SU-DHL-6 (cell line): ENCODE measurements at regions not wholly inside any gene's neighbourhood (a gene's known extent, or its start where the extent isn't known, plus 50 kb on each side); places are given as distances from the start of the nearest gene placed in this dataset.
A peak's percentile ranks its signal among the peaks of the same experiment; 100 is the strongest.

Experiments used
- H2AFZ ChIP-seq: fragments of 200-600 bp; sonication (generic); 2 replicates; pipeline ENCODE4 v1.6.1; 2014; ENCODE audit warnings: low read depth, mild to moderate bottlenecking, moderate library complexity, mixed read lengths, antibody characterized with exemption, low read length; ENCODE audit not compliant: severe bottlenecking
- H3F3A ChIP-seq: fragments of 200-600 bp; shearing (Covaris generic); 2 replicates; pipeline ENCODE4 v1.6.0; 2016; ENCODE audit warnings: antibody characterized with exemption, mild to moderate bottlenecking; ENCODE audit not compliant: insufficient read depth
- H3K27ac ChIP-seq: fragments of 200-600 bp; sonication (generic); 2 replicates; pipeline ENCODE4 v1.5.1; 2016; ENCODE audit warnings: low read depth, mild to moderate bottlenecking, low read length, moderate library complexity, mixed read lengths
- H3K27me3 ChIP-seq: fragments of 200-600 bp; sonication (generic), shearing (Covaris generic); 2 replicates; pipeline ENCODE4 v1.6.0; 2014; ENCODE audit warnings: mild to moderate bottlenecking, low read length
- H3K36me3 ChIP-seq: fragments of 200-600 bp; sonication (generic); 2 replicates; pipeline ENCODE4 v1.6.1; 2014; ENCODE audit warnings: mild to moderate bottlenecking, low read length, mixed read lengths
- H3K4me2 ChIP-seq: fragments of 300-600, 200-600 bp; shearing (Covaris generic), sonication (generic); 2 replicates; pipeline ENCODE4 v1.6.0; 2014; ENCODE audit warnings: low read length, low read depth, mild to moderate bottlenecking; ENCODE audit not compliant: poor library complexity, severe bottlenecking
- H3K4me3 ChIP-seq: fragments of 200-600 bp; sonication (generic); 2 replicates; pipeline ENCODE4 v1.5.1; 2014; ENCODE audit warnings: antibody characterized with exemption, low read length, mild to moderate bottlenecking, mixed read lengths; ENCODE audit not compliant: insufficient read depth, poor library complexity, severe bottlenecking
- H3K79me2 ChIP-seq: fragments of 200-600 bp; sonication (generic); 2 replicates; pipeline ENCODE4 v1.6.1; 2014; ENCODE audit warnings: mild to moderate bottlenecking, low read length, moderate library complexity; ENCODE audit not compliant: insufficient read depth
- H3K9ac ChIP-seq: fragments of 200-600 bp; sonication (generic); 2 replicates; pipeline ENCODE4 v1.7.0; 2014; ENCODE audit warnings: mild to moderate bottlenecking, low read length
- H3K9me2 ChIP-seq: fragments of 200-600 bp; sonication (generic); replicated peaks from 2 replicates; pipeline ENCODE4 v1.6.1; 2014; ENCODE audit warnings: low read length; ENCODE audit not compliant: insufficient read depth
- H3K9me3 ChIP-seq: fragments of 200-600 bp; sonication (generic); 2 replicates; pipeline ENCODE4 v1.6.1; 2014; ENCODE audit warnings: low read length, mixed read lengths; ENCODE audit not compliant: insufficient read depth
- H4K20me1 ChIP-seq: fragments of 200-600 bp; sonication (generic); 2 replicates; pipeline ENCODE4 v1.6.1; 2014; ENCODE audit warnings: low read depth, mild to moderate bottlenecking, antibody characterized with exemption, low read length, moderate library complexity, mixed read lengths
- CTCF ChIP-seq: fragments of 200-600 bp; sonication (generic); IDR thresholded peaks from one replicate; pipeline ENCODE4 v1.5.1; 2017; ENCODE audit warnings: antibody characterized with exemption, mild to moderate bottlenecking, low read length, moderate library complexity; ENCODE audit not compliant: insufficient read depth, poor library complexity, severe bottlenecking
- EZH2phosphoT487 ChIP-seq: fragments of 200-600 bp; sonication (generic), shearing (Covaris generic); conservative IDR thresholded peaks from 2 replicates; pipeline ENCODE4 v1.6.1; 2018; ENCODE audit warnings: mild to moderate bottlenecking, antibody characterized with exemption, low read length, moderate library complexity, mixed read lengths

DNA sequence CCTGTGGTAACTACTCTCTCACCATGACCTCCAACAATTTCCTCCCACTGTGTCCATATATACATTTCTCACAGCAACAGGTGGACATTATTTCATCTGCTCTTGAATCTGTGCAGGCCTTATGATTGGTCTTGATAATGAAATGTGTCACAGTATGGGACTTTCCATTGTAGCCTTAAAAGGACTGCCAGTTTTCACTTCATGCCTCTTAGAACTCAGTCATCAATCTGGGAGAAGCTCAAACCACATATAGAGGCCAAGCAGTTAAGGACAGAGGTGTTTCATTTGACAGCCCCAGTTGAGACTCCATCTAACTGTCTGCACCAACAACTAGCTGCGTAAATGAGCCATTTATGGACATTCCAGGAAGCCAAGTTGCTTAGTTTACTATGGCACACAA is 1534.8 kb downstream of the ARAP2 start:
- Histone ChIP-seq H3K79me2 (no peaks in the 10 kb centered on the region), H3K27ac (no peak overlapping the region), H3K9me3 (peaks cover 6% of the 10 kb centered on the region; the same call in 1 of the 2 replicates), H3K9me2 (no peaks in the 10 kb centered on the region), H4K20me1 (no peaks in the 10 kb centered on the region), H2AFZ (no peak overlapping the region), H3K27me3 (no peaks in the 10 kb centered on the region), H3K9ac (no peak overlapping the region), H3K36me3 (no peaks in the 10 kb centered on the region), H3F3A (no peaks in the 10 kb centered on the region), H3K4me3 (no peak overlapping the region), H3K4me2 (no peak overlapping the region)
- TF ChIP-seq EZH2phosphoT487 (no peak), CTCF (no peak)

DNA sequence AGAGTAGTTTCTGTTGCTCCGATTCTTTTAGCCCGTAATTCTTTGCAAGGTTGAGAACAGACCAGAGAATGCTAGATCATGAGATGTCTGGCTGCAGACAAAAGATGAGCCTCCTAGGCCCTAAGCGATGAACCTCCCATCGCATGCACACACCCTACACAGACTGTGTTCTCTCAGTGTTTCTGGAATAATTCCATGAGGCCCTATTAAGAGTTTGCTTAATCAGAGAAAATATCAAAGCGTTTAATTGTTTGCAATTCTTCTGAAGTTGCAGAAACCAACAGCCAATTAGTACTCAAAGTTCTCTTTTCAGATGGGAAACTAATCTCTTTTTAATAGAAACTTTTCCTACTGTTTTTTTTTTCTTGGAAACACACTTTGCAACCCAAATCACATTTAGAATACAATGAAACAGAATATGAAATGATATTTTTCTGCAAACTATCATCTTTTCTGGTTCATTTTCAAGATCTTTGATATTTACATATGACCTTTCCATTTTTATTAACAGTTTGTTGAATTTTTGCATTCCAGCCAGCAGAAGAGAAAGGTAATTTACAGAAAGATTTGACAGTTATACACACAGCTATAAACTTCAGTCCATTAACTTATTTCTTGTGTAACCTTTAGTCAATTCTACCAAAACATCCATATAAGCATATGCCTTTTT is 1525.6 kb downstream of the ARAP2 start:
- no peaks in the 10 kb centered on the region for H3F3A ChIP-seq
- no peaks in the 10 kb centered on the region for H3K9me3 ChIP-seq

GRCh38 chr4:34720571-34720970 is 1523.7 kb downstream of the ARAP2 start:
- no peaks in the 10 kb centered on the region for H3K79me2 ChIP-seq
- no peak overlapping the region for H3K4me2 ChIP-seq
- no peaks in the 10 kb centered on the region for H3K27me3 ChIP-seq
- H4K20me1 ChIP-seq, result no peaks in the 10 kb centered on the region
- H3K36me3 ChIP-seq, result no peaks in the 10 kb centered on the region
- no peaks in the 10 kb centered on the region for H3F3A ChIP-seq
- peak; percentile 38 for TF ChIP-seq CTCF
- TF ChIP-seq EZH2phosphoT487, result no peak
- no peak overlapping the region for H2AFZ ChIP-seq
- H3K9ac ChIP-seq, result no peak overlapping the region
- no peaks in the 10 kb centered on the region for H3K9me2 ChIP-seq
- H3K27ac ChIP-seq, result no peak overlapping the region
- no peaks in the 10 kb centered on the region for H3K9me3 ChIP-seq
- no peak overlapping the region for H3K4me3 ChIP-seq

More for the DNA sequence above, 1525.6 kb downstream of the ARAP2 start:
- H3K9ac ChIP-seq, result no peak overlapping the region
- no peak overlapping the region for H2AFZ ChIP-seq
- H3K4me3 ChIP-seq, result no peak overlapping the region
- no peak for TF ChIP-seq CTCF
- no peak for TF ChIP-seq EZH2phosphoT487
- H3K36me3 ChIP-seq, result no peaks in the 10 kb centered on the region
- H3K27me3 ChIP-seq, result no peaks in the 10 kb centered on the region
- H4K20me1 ChIP-seq, result no peaks in the 10 kb centered on the region
- H3K4me2 ChIP-seq, result no peak overlapping the region
- no peak overlapping the region for H3K27ac ChIP-seq
- H3K9me2 ChIP-seq, result no peaks in the 10 kb centered on the region
- H3K79me2 ChIP-seq, result no peaks in the 10 kb centered on the region
